Keratinocyte (primary cell): ENCODE measurements at regions not wholly inside any gene's neighbourhood (a gene's known extent, or its start where the extent isn't known, plus 50 kb on each side); places are given as distances from the start of the nearest gene placed in this dataset.
"Not testable (repeated sequence)": the region's sequence is repeated elsewhere in the genome, so short reads cannot be mapped to it uniquely, and the experiment has no call there.

Experiments
- DNase-seq: peaks from one replicate; pipeline ENCODE4 v3.0.0-alpha.2; 2011; ENCODE audit warnings: low read depth, missing footprints, low spot score
- FAIRE-seq: peaks from 2 replicates; lab custom pipeline; 2011; peaks lifted over from hg19 to GRCh38; lab: Jason Lieb, UNC
- H2AFZ ChIP-seq: 2 replicates; pipeline ENCODE4 v1.6.0; 2012; ENCODE audit warnings: low read length, control low read depth, inconsistent platforms; ENCODE audit not compliant: control insufficient read depth
- H3K27ac ChIP-seq: 2 replicates; pipeline ENCODE4 v1.5.1; 2011; ENCODE audit warnings: low read length; ENCODE audit not compliant: control insufficient read depth, insufficient read depth
- H3K27me3 ChIP-seq: 3 replicates; pipeline ENCODE4 v1.6.0; 2011; ENCODE audit warnings: low read length; ENCODE audit not compliant: control insufficient read depth, insufficient read depth; ENCODE audit errors: extremely low read depth
- H3K36me3 ChIP-seq, 2 experiments: 2 replicates in 1 of 2; 3 replicates in 1 of 2; pipeline ENCODE4 v1.5.1; 2011; ENCODE audit warnings: low read length in 2 of 2, mild to moderate bottlenecking in 1 of 2; ENCODE audit not compliant: control insufficient read depth in 2 of 2, insufficient read depth in 2 of 2; ENCODE audit errors: extremely low read depth in 1 of 2
- H3K4me1 ChIP-seq: 3 replicates; pipeline ENCODE4 v1.5.1; 2011; ENCODE audit warnings: low read length; ENCODE audit not compliant: control insufficient read depth, insufficient read depth; ENCODE audit errors: extremely low read depth
- H3K4me2 ChIP-seq: 3 replicates; pipeline ENCODE4 v1.6.0; 2011; ENCODE audit warnings: low read depth, low read length; ENCODE audit not compliant: control insufficient read depth, insufficient read depth; ENCODE audit errors: extremely low read depth
- H3K4me3 ChIP-seq, 3 experiments: fragments of 200-600 bp in 1 of 3; sonication (generic) in 1 of 3; 2 replicates in 2 of 3; 3 replicates in 1 of 3; pipeline ENCODE4 v1.5.1; 2011 to 2016; ENCODE audit warnings: low read length in 3 of 3, mild to moderate bottlenecking in 3 of 3, control low read depth in 2 of 3, inconsistent platforms in 1 of 3, low read depth in 1 of 3, mixed read lengths in 1 of 3, mixed run types in 1 of 3, moderate library complexity in 1 of 3; ENCODE audit not compliant: control insufficient read depth in 2 of 3, insufficient read depth in 2 of 3; ENCODE audit errors: extremely low read depth in 1 of 3
- H3K79me2 ChIP-seq: 2 replicates; pipeline ENCODE4 v1.6.0; 2012; ENCODE audit warnings: low read length; ENCODE audit not compliant: control insufficient read depth, insufficient read depth
- H3K9ac ChIP-seq: 3 replicates; pipeline ENCODE4 v1.6.0; 2011; ENCODE audit warnings: low read length; ENCODE audit not compliant: control insufficient read depth, insufficient read depth; ENCODE audit errors: extremely low read depth
- H3K9me1 ChIP-seq: 3 replicates; pipeline ENCODE4 v1.6.0; 2011; ENCODE audit warnings: low read length; ENCODE audit not compliant: control insufficient read depth, insufficient read depth; ENCODE audit errors: extremely low read depth
- H3K9me3 ChIP-seq: 2 replicates; pipeline ENCODE4 v1.5.1; 2012; ENCODE audit warnings: low read depth, low read length; ENCODE audit not compliant: control insufficient read depth
- H4K20me1 ChIP-seq: 3 replicates; pipeline ENCODE4 v1.6.0; 2011; ENCODE audit warnings: low read length; ENCODE audit not compliant: control insufficient read depth, insufficient read depth; ENCODE audit errors: extremely low read depth
- CTCF ChIP-seq, 3 experiments: IDR thresholded peaks in 1 of 3; conservative IDR thresholded peaks in 1 of 3; optimal IDR thresholded peaks in 1 of 3; 2 replicates in 2 of 3; 3 replicates in 1 of 3; pipeline versions ENCODE3 to v1.5.1; 2011; ENCODE audit warnings: low read length in 3 of 3, mild to moderate bottlenecking in 3 of 3, moderate library complexity in 2 of 3, control low read depth in 1 of 3, inconsistent platforms in 1 of 3; ENCODE audit not compliant: insufficient read depth in 2 of 3; ENCODE audit errors: extremely low read depth in 1 of 3
- EZH2 ChIP-seq: IDR thresholded peaks from one replicate; pipeline ENCODE4 v1.6.1; 2012; ENCODE audit warnings: inconsistent platforms, mild to moderate bottlenecking, low read length, moderate library complexity
- dilution Hi-C: fragments of 300-500 bp; cut with MboI; formaldehyde crosslinking; loops from one replicate; pipeline ENCODE4 v1.7.0; 2020; ENCODE audit warnings: low sequenced_read_pairs; ENCODE audit not compliant: extremely low pct_ligation_motif_present

GRCh38 chr7:53624356-53624755, 588.9 kb downstream of the POM121L12 start:
- H3K4me3 ChIP-seq = no peak overlapping the region
- H2AFZ ChIP-seq = no peak overlapping the region
- H3K9me1 ChIP-seq = no peaks in the 10 kb centered on the region
- no peak overlapping the region for H3K4me2 ChIP-seq
- H3K36me3 ChIP-seq = no peaks in the 10 kb centered on the region
- FAIRE-seq (no peak), DNase-seq (no peak)
- H3K27ac ChIP-seq = no peak overlapping the region
- dilution Hi-C loops = no loop called here
- no peaks in the 10 kb centered on the region for H3K27me3 ChIP-seq
- H3K4me1 ChIP-seq = peaks cover 10% of the 10 kb centered on the region
- no peak overlapping the region for H3K9ac ChIP-seq
- no peak for TF ChIP-seq EZH2
- TF ChIP-seq CTCF (optimal IDR thresholded peaks at IDR 0.05 in 1 of 3, IDR thresholded peaks at IDR 0.05 in 1 of 3, conservative IDR thresholded peaks at IDR 0.05 in 1 of 3; ENCODE audit: extremely low read depth in 1 of 3, insufficient read depth in 2 of 3, low read length in 3 of 3) = no peak
- no peaks in the 10 kb centered on the region for H3K79me2 ChIP-seq
- no peaks in the 10 kb centered on the region for H4K20me1 ChIP-seq
- no peaks in the 10 kb centered on the region for H3K9me3 ChIP-seq

- Histone ChIP-seq H3K4me2 (no peak overlapping the region), H3K9me3 (no peaks in the 10 kb centered on the region), H3K36me3 (no peaks in the 10 kb centered on the region), H3K27me3 (no peaks in the 10 kb centered on the region), H2AFZ (no peak overlapping the region), H3K27ac (no peak overlapping the region), H3K4me3 (no peak overlapping the region), H3K9ac (no peak overlapping the region), H3K9me1 (no peaks in the 10 kb centered on the region), H3K79me2 (no peaks in the 10 kb centered on the region), H4K20me1 (no peaks in the 10 kb centered on the region), H3K4me1 (no peaks in the 10 kb centered on the region)
- FAIRE-seq (no peak), DNase-seq (no peak)
- dilution Hi-C loops = no loop called here
- TF ChIP-seq EZH2 = no peak
- TF ChIP-seq CTCF (optimal IDR thresholded peaks at IDR 0.05 in 1 of 3, IDR thresholded peaks at IDR 0.05 in 1 of 3, conservative IDR thresholded peaks at IDR 0.05 in 1 of 3; ENCODE audit: extremely low read depth in 1 of 3, insufficient read depth in 2 of 3, low read length in 3 of 3) = no peak
Observed at GRCh38 chr7:53628775-53629174, 593.3 kb downstream of the POM121L12 start.

- H3K27me3 ChIP-seq, H3K27ac ChIP-seq, H3K36me3 ChIP-seq, H3K79me2 ChIP-seq, H3K4me2 ChIP-seq, H3K4me3 ChIP-seq, H3K9me1 ChIP-seq, H2AFZ ChIP-seq, H3K4me1 ChIP-seq, FAIRE-seq, H3K9me3 ChIP-seq, H3K9ac ChIP-seq, DNase-seq, H4K20me1 ChIP-seq, dilution Hi-C loops: not testable (repeated sequence)
Observed at GRCh38 chr7:53635251-53635650, 599.8 kb downstream of the POM121L12 start.
